ENCODE measurements at regions not wholly inside any gene's neighbourhood (a gene's known extent, or its start where the extent isn't known, plus 50 kb on each side); places are given as distances from the start of the nearest gene placed in this dataset.

GRCh38 chr1:243980071-243980470 is 71.0 kb upstream of the ZBTB18 start:
- Histone ChIP-seq H3K9me3 (ENCODE audit: insufficient read depth in 2 of 2, low read depth in 1 of 2, low read length in 1 of 2) (no peaks in the 10 kb centered on the region), H2BK20ac (ENCODE audit: low read length) (no peak overlapping the region), H2AK5ac (ENCODE audit: low read depth, low read length) (no peak overlapping the region), H4K91ac (replicated peaks; ENCODE audit: insufficient read length, low read length) (no peak overlapping the region), H4K8ac (ENCODE audit: extremely low read depth, insufficient read depth, low read length) (no peak overlapping the region), H4K5ac (ENCODE audit: insufficient read length, low read depth, low read length) (no peak overlapping the region), H3K36me3 (ENCODE audit: control insufficient read depth in 2 of 4, insufficient read depth in 4 of 4, low read length in 3 of 4) (no peaks in the 10 kb centered on the region), H3K23ac (ENCODE audit: insufficient read length) (no peak overlapping the region), H3K4me3 (ENCODE audit: extremely low read depth in 1 of 4, insufficient read depth in 2 of 4, low read depth in 3 of 4, low read length in 4 of 4) (no peak overlapping the region), H4K20me1 (replicated peaks in 1 of 2; ENCODE audit: control insufficient read depth in 1 of 2, insufficient read depth in 2 of 2, low read length in 2 of 2) (no peaks in the 10 kb centered on the region), H3K14ac (ENCODE audit: insufficient read length) (no peak overlapping the region), H3K23me2 (ENCODE audit: low read depth, low read length) (no peaks in the 10 kb centered on the region), H3K27me3 (replicated peaks in 1 of 4; ENCODE audit: control insufficient read depth in 3 of 4, extremely low read depth in 1 of 4, insufficient read depth in 3 of 4, low read length in 3 of 4) (no peaks in the 10 kb centered on the region), H3K4me1 (replicated peaks in 1 of 4; ENCODE audit: control insufficient read depth in 3 of 4, insufficient read depth in 4 of 4, low read length in 3 of 4) (no peaks in the 10 kb centered on the region), H3K4me2 (ENCODE audit: insufficient read depth in 1 of 2, low read depth in 2 of 2, low read length in 2 of 2) (no peak overlapping the region), H3K79me1 (ENCODE audit: low read depth, low read length) (no peaks in the 10 kb centered on the region), H3K9ac (replicated peaks in 1 of 4; ENCODE audit: extremely low read depth in 1 of 4, low read depth in 3 of 4, low read length in 3 of 4) (no peak overlapping the region), H3K18ac (ENCODE audit: extremely low read depth, low read length) (no peak overlapping the region), H2BK15ac (ENCODE audit: low read length) (no peak overlapping the region), H2BK12ac (ENCODE audit: low read depth, low read length) (no peak overlapping the region), H2BK5ac (ENCODE audit: low read depth, low read length) (no peak overlapping the region), H3K4ac (replicated peaks; ENCODE audit: insufficient read length, low read depth, low read length) (no peak overlapping the region), H3K79me2 (ENCODE audit: control insufficient read depth in 1 of 2, insufficient read depth in 2 of 2, low read length in 2 of 2) (no peaks in the 10 kb centered on the region), H3K56ac (replicated peaks; ENCODE audit: insufficient read length, low read depth, low read length) (no peak overlapping the region), H2AFZ (ENCODE audit: low read length) (no peak overlapping the region), H2BK120ac (replicated peaks; ENCODE audit: low read depth, low read length) (no peak overlapping the region), H3K27ac (ENCODE audit: low read depth, low read length) (no peak overlapping the region)
- DNase-seq (ENCODE audit: low read depth in 1 of 2, low spot score in 2 of 2) (no peak), FAIRE-seq (no peak)
- POLR2A ChIA-PET (ENCODE audit: partially characterized antibody): no interaction called here
- TF ChIP-seq SIRT6 (IDR thresholded peaks at IDR 0.05; ENCODE audit: low read length) (no peak), HDAC6 (IDR thresholded peaks at IDR 0.05; ENCODE audit: low read depth, low read length) (no peak), GABPA (IDR thresholded peaks at IDR 0.05; ENCODE audit: borderline replicate concordance, insufficient read depth, low read length) (no peak), NANOG (IDR thresholded peaks at IDR 0.05; ENCODE audit: insufficient read depth, low read depth, low read length, poor library complexity, severe bottlenecking) (no peak)
- CTCF ChIA-PET (ENCODE audit: partially characterized antibody): interaction anchor here (0.8 to 1.2 kb wide), 2 partner anchors 227 to 306 kb away, joined by 3 read pairs; no protein-coding TSS in a partner anchor

Measured in H1 (cell line).